Mesothelial cell of epicardium (in vitro differentiated cells): ENCODE measurements at regions not wholly inside any gene's neighbourhood (a gene's known extent, or its start where the extent isn't known, plus 50 kb on each side); places are given as distances from the start of the nearest gene placed in this dataset.

Experiments used
- DNase-seq, 2 experiments: peaks; one replicate each; pipeline ENCODE4 v3.0.0; 2021; ENCODE audit warnings: low spot score in 2 of 2; ENCODE audit not compliant: unreplicated experiment in 2 of 2
- H3K27ac Mint-ChIP-seq: 2 replicates; pipeline ENCODE4 v1.8.0; 2021; ENCODE audit warnings: mixed read lengths
- H3K27me3 Mint-ChIP-seq: 2 replicates; pipeline ENCODE4 v1.8.0; 2021; ENCODE audit warnings: low read depth, mixed read lengths
- H3K36me3 Mint-ChIP-seq: 2 replicates; pipeline ENCODE4 v1.8.0; 2021; ENCODE audit warnings: mixed read lengths
- H3K4me1 Mint-ChIP-seq: 2 replicates; pipeline ENCODE4 v1.8.0; 2021; ENCODE audit warnings: mixed read lengths
- H3K4me3 Mint-ChIP-seq: 2 replicates; pipeline ENCODE4 v1.8.0; 2021; ENCODE audit warnings: mild to moderate bottlenecking, moderate library complexity, mixed read lengths
- H3K9me3 Mint-ChIP-seq: 2 replicates; pipeline ENCODE4 v1.8.0; 2021; ENCODE audit warnings: mixed read lengths
- TF ChIP-seq, protein P1 (sequence below): fragments of 200-600 bp; sonication (generic); IDR thresholded peaks from one replicate; pipeline ENCODE4 v1.5.0; 2021; ENCODE audit warnings: antibody characterized with exemption; ENCODE audit not compliant: unreplicated experiment

DNA sequence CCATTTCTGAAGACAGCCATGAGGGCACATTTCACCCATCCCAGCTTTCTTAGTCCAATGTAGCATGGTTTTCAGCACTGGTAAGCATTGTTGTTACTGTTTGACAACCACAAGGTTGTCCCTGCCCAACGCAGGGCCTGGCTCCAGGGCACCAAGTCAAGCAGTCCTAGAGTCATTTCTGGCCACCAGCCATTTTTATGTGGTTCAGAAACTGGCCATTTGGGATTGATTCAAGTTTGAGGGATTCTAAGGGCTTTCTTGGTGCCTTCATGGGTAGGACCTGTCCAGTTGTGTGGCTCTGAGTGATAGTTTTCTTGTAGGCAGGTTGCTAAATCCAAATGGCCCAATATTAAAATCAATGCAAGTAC, 535.4 kb upstream of the USP24 start:
- Mint-ChIP-seq H3K27me3 (no peaks in the 10 kb centered on the region), H3K9me3 (peaks cover 31% of the 10 kb centered on the region), H3K27ac (no peak overlapping the region), H3K4me3 (no peak overlapping the region), H3K4me1 (peaks cover 16% of the 10 kb centered on the region), H3K36me3 (peaks cover 8% of the 10 kb centered on the region)
- DNase-seq, result no peak
- TF ChIP-seq, protein P1, sequence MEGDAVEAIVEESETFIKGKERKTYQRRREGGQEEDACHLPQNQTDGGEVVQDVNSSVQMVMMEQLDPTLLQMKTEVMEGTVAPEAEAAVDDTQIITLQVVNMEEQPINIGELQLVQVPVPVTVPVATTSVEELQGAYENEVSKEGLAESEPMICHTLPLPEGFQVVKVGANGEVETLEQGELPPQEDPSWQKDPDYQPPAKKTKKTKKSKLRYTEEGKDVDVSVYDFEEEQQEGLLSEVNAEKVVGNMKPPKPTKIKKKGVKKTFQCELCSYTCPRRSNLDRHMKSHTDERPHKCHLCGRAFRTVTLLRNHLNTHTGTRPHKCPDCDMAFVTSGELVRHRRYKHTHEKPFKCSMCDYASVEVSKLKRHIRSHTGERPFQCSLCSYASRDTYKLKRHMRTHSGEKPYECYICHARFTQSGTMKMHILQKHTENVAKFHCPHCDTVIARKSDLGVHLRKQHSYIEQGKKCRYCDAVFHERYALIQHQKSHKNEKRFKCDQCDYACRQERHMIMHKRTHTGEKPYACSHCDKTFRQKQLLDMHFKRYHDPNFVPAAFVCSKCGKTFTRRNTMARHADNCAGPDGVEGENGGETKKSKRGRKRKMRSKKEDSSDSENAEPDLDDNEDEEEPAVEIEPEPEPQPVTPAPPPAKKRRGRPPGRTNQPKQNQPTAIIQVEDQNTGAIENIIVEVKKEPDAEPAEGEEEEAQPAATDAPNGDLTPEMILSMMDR, result no peak

DNA sequence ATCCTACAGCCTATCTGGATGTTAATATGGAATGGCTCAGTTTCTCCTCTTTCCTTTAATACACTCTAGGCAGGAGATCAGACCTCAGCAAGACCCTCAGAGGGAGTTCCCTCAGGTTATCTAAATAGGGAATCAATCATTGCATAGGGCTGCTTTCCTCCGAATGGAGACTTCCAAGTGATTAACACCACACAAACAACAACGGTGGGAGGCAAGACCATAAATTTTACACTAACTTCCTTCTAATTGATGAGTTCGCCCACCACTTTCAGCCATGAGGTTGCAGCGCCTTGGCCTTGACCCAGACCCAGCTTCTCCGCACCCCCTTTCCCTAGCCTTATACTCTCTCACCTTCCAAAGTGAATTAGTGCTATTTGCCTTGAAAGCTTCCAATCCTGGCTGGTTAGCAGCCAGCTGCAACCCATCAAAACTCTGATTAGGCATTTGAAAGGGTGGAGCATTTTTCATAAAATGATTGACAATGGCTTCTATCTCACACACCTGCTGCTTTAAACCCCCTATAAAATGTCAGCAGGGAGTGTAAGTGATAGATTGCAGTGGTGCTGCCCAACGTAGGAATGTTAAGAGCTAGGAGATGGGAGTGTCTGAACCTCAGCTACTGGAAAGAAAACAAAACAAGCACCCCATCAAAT, 534.9 kb upstream of the USP24 start:
- Mint-ChIP-seq H3K9me3 (peaks cover 26% of the 10 kb centered on the region), H3K27ac (no peak overlapping the region), H3K4me1 (peaks cover 16% of the 10 kb centered on the region), H3K4me3 (no peak overlapping the region), H3K27me3 (no peaks in the 10 kb centered on the region), H3K36me3 (peaks cover 3% of the 10 kb centered on the region)
- TF ChIP-seq, protein P1, result no peak
- no peak for DNase-seq

DNA sequence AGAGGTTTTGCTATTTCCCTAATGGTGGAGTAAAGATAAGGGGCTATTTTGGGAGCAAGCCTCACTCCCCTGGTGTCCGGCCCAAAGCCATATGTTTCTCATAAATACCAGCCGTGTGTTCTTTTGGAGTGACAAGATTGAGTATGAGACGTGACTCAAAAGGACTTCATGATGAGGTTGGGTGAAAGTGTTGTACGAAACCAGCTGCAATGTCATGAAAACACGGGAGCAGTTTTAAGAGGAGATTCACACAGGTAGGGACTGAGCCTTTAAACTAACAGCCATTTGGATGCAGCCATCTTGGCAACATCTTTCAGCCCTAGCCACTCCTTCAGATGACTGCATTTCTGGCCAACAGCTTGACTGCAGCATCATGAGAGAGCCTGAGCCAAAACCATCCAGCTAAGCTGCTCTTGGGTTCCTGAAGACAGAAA, 532.3 kb upstream of the USP24 start:
- TF ChIP-seq, protein P1, result no peak
- no peak for DNase-seq
- H3K4me1 Mint-ChIP-seq, result peaks cover 16% of the 10 kb centered on the region

DNA sequence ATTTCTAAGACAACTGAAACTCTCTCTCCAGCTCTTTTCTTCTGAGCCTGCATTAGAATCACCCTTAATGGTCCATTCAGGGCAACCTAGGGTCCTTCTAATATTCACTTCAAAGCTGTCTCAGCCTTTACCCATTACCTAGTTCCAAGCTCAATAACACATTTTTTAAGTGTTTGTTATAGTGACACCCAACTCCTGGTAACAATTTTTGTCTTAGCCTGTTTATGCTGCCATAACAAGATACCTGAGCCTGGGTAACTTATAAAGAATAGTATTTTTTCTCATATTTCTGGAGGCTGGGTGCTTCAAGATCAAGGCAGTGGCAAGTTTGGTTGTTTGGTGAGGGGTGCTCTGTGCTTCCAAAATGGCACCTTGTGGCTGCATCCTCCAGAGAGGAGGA, 531.5 kb upstream of the USP24 start:
- no peaks in the 10 kb centered on the region for H3K36me3 Mint-ChIP-seq
- no peak overlapping the region for H3K4me3 Mint-ChIP-seq
- no peak overlapping the region for H3K27ac Mint-ChIP-seq
- H3K4me1 Mint-ChIP-seq, result peaks cover 16% of the 10 kb centered on the region
- DNase-seq, result no peak
- H3K9me3 Mint-ChIP-seq, result peaks cover 12% of the 10 kb centered on the region
- no peaks in the 10 kb centered on the region for H3K27me3 Mint-ChIP-seq
- TF ChIP-seq, protein P1, result no peak

More for the DNA sequence above, 532.3 kb upstream of the USP24 start:
- Mint-ChIP-seq H3K27me3 (no peaks in the 10 kb centered on the region), H3K36me3 (no peaks in the 10 kb centered on the region), H3K27ac (no peak overlapping the region), H3K4me3 (no peak overlapping the region), H3K9me3 (peaks cover 12% of the 10 kb centered on the region)

- Mint-ChIP-seq H3K4me3 (no peak overlapping the region), H3K4me1 (peaks cover 10% of the 10 kb centered on the region), H3K36me3 (no peaks in the 10 kb centered on the region), H3K27me3 (no peaks in the 10 kb centered on the region), H3K9me3 (peaks cover 15% of the 10 kb centered on the region), H3K27ac (no peak overlapping the region)
- no peak for DNase-seq
- TF ChIP-seq, protein P1, result no peak
These were observed 526.4 kb upstream of the USP24 start for GRCh38 chr1:55741516-55741915.
